HG02642 (cell line): ENCODE measurements at regions not wholly inside any gene's neighbourhood (a gene's known extent, or its start where the extent isn't known, plus 50 kb on each side); places are given as distances from the start of the nearest gene placed in this dataset.
A peak's percentile ranks its signal among the peaks of the same experiment; 100 is the strongest.
"Not testable (repeated sequence)": the region's sequence is repeated elsewhere in the genome, so short reads cannot be mapped to it uniquely, and the experiment has no call there.

Experiments
- ATAC-seq: cut with Tn5 transposase; IDR thresholded peaks from one replicate; pipeline ENCODE4 v1.9.1; 2021; ENCODE audit warnings: mild to moderate bottlenecking; ENCODE audit not compliant: unreplicated experiment, poor library complexity

GRCh38 chr6:27807441-27808241 lies 104.6 kb downstream of the OR2B2 start:
- peak; percentile 73 for ATAC-seq

GRCh38 chr6:27806981-27807440 lies 105.2 kb downstream of the OR2B2 start:
- no peak for ATAC-seq

- ATAC-seq = no peak
Observed at GRCh38 chr6:27805347-27805746, 106.8 kb downstream of the OR2B2 start.

- ATAC-seq = no peak
Observed at GRCh38 chr6:27804851-27805250, 107.3 kb downstream of the OR2B2 start.

- ATAC-seq = no peak
Observed at GRCh38 chr6:27800731-27801373, 111.3 kb downstream of the OR2B2 start.

GRCh38 chr6:27797960-27798359 lies 114.2 kb downstream of the OR2B2 start:
- no peak for ATAC-seq

GRCh38 chr6:27796736-27797481 lies 115.3 kb downstream of the OR2B2 start:
- not testable (repeated sequence) for ATAC-seq

- peak; percentile 41 for ATAC-seq
Observed at GRCh38 chr6:27795697-27796494, 116.3 kb downstream of the OR2B2 start.

- ATAC-seq = no peak
Observed at GRCh38 chr6:27791182-27791943, 120.8 kb downstream of the OR2B2 start.

- not testable (repeated sequence) for ATAC-seq
Observed at GRCh38 chr6:27788376-27788775, 123.8 kb downstream of the OR2B2 start.

GRCh38 chr6:27786048-27786447 lies 126.1 kb downstream of the OR2B2 start:
- no peak for ATAC-seq

GRCh38 chr6:27785294-27785693 lies 126.9 kb downstream of the OR2B2 start:
- ATAC-seq = no peak

- no peak for ATAC-seq
Observed at GRCh38 chr6:27782748-27783147, 129.4 kb downstream of the OR2B2 start.

- ATAC-seq = no peak
Observed at GRCh38 chr6:27778625-27779417, 133.4 kb downstream of the OR2B2 start.

GRCh38 chr6:27777614-27778355 lies 134.4 kb downstream of the OR2B2 start:
- no peak for ATAC-seq

GRCh38 chr6:27777126-27777525 lies 135.1 kb downstream of the OR2B2 start:
- ATAC-seq = no peak

GRCh38 chr6:27776504-27776903 lies 135.7 kb downstream of the OR2B2 start:
- ATAC-seq = no peak

GRCh38 chr6:27775796-27776184 lies 136.4 kb downstream of the OR2B2 start:
- ATAC-seq = no peak
